Hepatocyte (in vitro differentiated cells): ENCODE measurements at regions not wholly inside any gene's neighbourhood (a gene's known extent, or its start where the extent isn't known, plus 50 kb on each side); places are given as distances from the start of the nearest gene placed in this dataset.

Source experiments
- CTCF ChIP-seq: fragments of 200-600 bp; sonication (generic); IDR thresholded peaks from 2 replicates; pipeline ENCODE4 v1.5.1; 2016; ENCODE audit warnings: antibody characterized with exemption, mild to moderate bottlenecking; ENCODE audit not compliant: poor library complexity
- EZH2 ChIP-seq: fragments of 200-600 bp; sonication (generic); IDR thresholded peaks from 2 replicates; pipeline ENCODE4 v1.6.1; 2016; ENCODE audit warnings: antibody characterized with exemption, mild to moderate bottlenecking, borderline replicate concordance
- EZH2phosphoT487 ChIP-seq: fragments of 200-600 bp; sonication (generic); IDR thresholded peaks from one replicate; pipeline ENCODE4 v1.6.1; 2018; ENCODE audit warnings: antibody characterized with exemption, mild to moderate bottlenecking, low read depth, moderate library complexity; ENCODE audit not compliant: unreplicated experiment, severe bottlenecking

- TF ChIP-seq CTCF (no peak), EZH2 (no peak), EZH2phosphoT487 (no peak)
Measured at GRCh38 chr5:3121813-3122212, 370.3 kb upstream of the IRX2 start.
